OCI-LY7 (cell line): ENCODE measurements at regions not wholly inside any gene's neighbourhood (a gene's known extent, or its start where the extent isn't known, plus 50 kb on each side); places are given as distances from the start of the nearest gene placed in this dataset.

Experiments
- BruUV-seq: library from RNA; stranded (reverse); fragments of 400-500 nt; replicated peaks from 2 replicates; lab custom pipeline; 2021; lab: Mats Ljungman, UMichigan
- CTCF ChIA-PET: fragments of 300-600 bp; sonication (Branson Sonifier 250); formaldehyde crosslinking; loops from one replicate; lab custom pipeline; 2022; ENCODE audit warnings: antibody characterized with exemption; ENCODE audit not compliant: unreplicated experiment; lab: Charles Lee
- POLR2A ChIA-PET: fragments of 300-600 bp; sonication (Branson Sonifier 250); formaldehyde crosslinking; loops from one replicate; lab custom pipeline; 2022; ENCODE audit warnings: antibody characterized with exemption; lab: Charles Lee
- DNase-seq: peaks from one replicate; pipeline ENCODE4 v3.0.0-alpha.2; 2015; ENCODE audit warnings: low spot score
- H2AFZ ChIP-seq: fragments of 200-600 bp; sonication (generic), shearing (Covaris generic); 2 replicates; pipeline ENCODE4 v1.6.1; 2014; ENCODE audit warnings: mild to moderate bottlenecking, antibody characterized with exemption, low read length, moderate library complexity
- H3K27ac ChIP-seq: fragments of 200-600 bp; sonication (generic); 2 replicates; pipeline ENCODE4 v1.5.1; 2014; ENCODE audit warnings: mixed run types, low read depth, mild to moderate bottlenecking, moderate library complexity, low read length, inconsistent platforms; ENCODE audit not compliant: poor library complexity, severe bottlenecking
- H3K36me3 ChIP-seq: fragments of 200-600 bp; sonication (generic); 2 replicates; pipeline ENCODE4 v1.6.1; 2014; ENCODE audit warnings: mild to moderate bottlenecking, antibody characterized with exemption, low read length, moderate library complexity, mixed read lengths; ENCODE audit not compliant: insufficient read depth
- H3K4me1 ChIP-seq: fragments of 200-600 bp; sonication (generic); 2 replicates; pipeline ENCODE4 v1.5.1; 2014; ENCODE audit warnings: mild to moderate bottlenecking, low read length; ENCODE audit not compliant: insufficient read depth, poor library complexity, severe bottlenecking
- H3K4me2 ChIP-seq: fragments of 200-600 bp; sonication (generic); 2 replicates; pipeline ENCODE4 v1.6.1; 2014; ENCODE audit warnings: mild to moderate bottlenecking, low read length
- H3K4me3 ChIP-seq: fragments of 200-600 bp; sonication (generic); 2 replicates; pipeline ENCODE4 v1.5.1; 2014; ENCODE audit warnings: mild to moderate bottlenecking, low read depth, low read length; ENCODE audit not compliant: poor library complexity, severe bottlenecking
- H3K79me2 ChIP-seq: fragments of 200-600 bp; sonication (generic); 2 replicates; pipeline ENCODE4 v1.6.1; 2016; ENCODE audit warnings: low read depth, mild to moderate bottlenecking, low read length, moderate library complexity, mixed read lengths; ENCODE audit not compliant: insufficient read depth
- H3K9me2 ChIP-seq: fragments of 200-600 bp; sonication (generic); 2 replicates; pipeline ENCODE4 v1.6.1; 2016; ENCODE audit warnings: mild to moderate bottlenecking, low read length, mixed read lengths; ENCODE audit not compliant: insufficient read depth
- H3K9me3 ChIP-seq: fragments of 200-600 bp; sonication (generic); 2 replicates; pipeline ENCODE4 v1.6.1; 2014; ENCODE audit warnings: mild to moderate bottlenecking, mixed run types, low read length, mixed read lengths
- H4K20me1 ChIP-seq: fragments of 200-600 bp; sonication (generic); 2 replicates; pipeline ENCODE4 v1.6.1; 2014; ENCODE audit warnings: mild to moderate bottlenecking, antibody characterized with exemption, low read length, moderate library complexity, mixed read lengths; ENCODE audit not compliant: insufficient read depth
- EZH2phosphoT487 ChIP-seq: fragments of 200-600 bp; sonication (generic); IDR thresholded peaks from 2 replicates; pipeline ENCODE4 v1.6.1; 2018; ENCODE audit warnings: low read depth, borderline replicate concordance, mild to moderate bottlenecking, mixed run types, antibody characterized with exemption, low read length, moderate library complexity, mixed read lengths
- intact Hi-C: fragments of 100-400 bp; cut with micrococcal nuclease; formaldehyde crosslinking; loops from one replicate; pipeline ENCODE4 v1.10.0; 2022; ENCODE audit not compliant: unreplicated experiment
- TF ChIP-seq, protein P1 (sequence below): fragments of 200-600 bp; sonication (generic); conservative IDR thresholded peaks from 2 replicates; pipeline ENCODE4 v1.5.1; 2014; ENCODE audit warnings: mild to moderate bottlenecking, antibody characterized with exemption, low read length, moderate library complexity, mixed read lengths

GRCh38 chr5:32848120-32848519 is 137.0 kb downstream of the NPR3 start:
- Histone ChIP-seq H3K4me3 (no peak overlapping the region), H3K4me2 (no peak overlapping the region), H3K9me3 (no peaks in the 10 kb centered on the region), H3K36me3 (no peaks in the 10 kb centered on the region), H3K79me2 (no peaks in the 10 kb centered on the region), H3K9me2 (no peaks in the 10 kb centered on the region), H3K27ac (no peak overlapping the region), H4K20me1 (no peaks in the 10 kb centered on the region), H3K4me1 (no peaks in the 10 kb centered on the region), H2AFZ (no peak overlapping the region)
- POLR2A ChIA-PET = no interaction called here
- no peak for DNase-seq
- intact Hi-C loops = no loop called here
- CTCF ChIA-PET = no interaction called here
- BruUV-seq = no TSS peak
- no peak for TF ChIP-seq EZH2phosphoT487
- TF ChIP-seq, protein P1, sequence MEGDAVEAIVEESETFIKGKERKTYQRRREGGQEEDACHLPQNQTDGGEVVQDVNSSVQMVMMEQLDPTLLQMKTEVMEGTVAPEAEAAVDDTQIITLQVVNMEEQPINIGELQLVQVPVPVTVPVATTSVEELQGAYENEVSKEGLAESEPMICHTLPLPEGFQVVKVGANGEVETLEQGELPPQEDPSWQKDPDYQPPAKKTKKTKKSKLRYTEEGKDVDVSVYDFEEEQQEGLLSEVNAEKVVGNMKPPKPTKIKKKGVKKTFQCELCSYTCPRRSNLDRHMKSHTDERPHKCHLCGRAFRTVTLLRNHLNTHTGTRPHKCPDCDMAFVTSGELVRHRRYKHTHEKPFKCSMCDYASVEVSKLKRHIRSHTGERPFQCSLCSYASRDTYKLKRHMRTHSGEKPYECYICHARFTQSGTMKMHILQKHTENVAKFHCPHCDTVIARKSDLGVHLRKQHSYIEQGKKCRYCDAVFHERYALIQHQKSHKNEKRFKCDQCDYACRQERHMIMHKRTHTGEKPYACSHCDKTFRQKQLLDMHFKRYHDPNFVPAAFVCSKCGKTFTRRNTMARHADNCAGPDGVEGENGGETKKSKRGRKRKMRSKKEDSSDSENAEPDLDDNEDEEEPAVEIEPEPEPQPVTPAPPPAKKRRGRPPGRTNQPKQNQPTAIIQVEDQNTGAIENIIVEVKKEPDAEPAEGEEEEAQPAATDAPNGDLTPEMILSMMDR = no peak

DNA sequence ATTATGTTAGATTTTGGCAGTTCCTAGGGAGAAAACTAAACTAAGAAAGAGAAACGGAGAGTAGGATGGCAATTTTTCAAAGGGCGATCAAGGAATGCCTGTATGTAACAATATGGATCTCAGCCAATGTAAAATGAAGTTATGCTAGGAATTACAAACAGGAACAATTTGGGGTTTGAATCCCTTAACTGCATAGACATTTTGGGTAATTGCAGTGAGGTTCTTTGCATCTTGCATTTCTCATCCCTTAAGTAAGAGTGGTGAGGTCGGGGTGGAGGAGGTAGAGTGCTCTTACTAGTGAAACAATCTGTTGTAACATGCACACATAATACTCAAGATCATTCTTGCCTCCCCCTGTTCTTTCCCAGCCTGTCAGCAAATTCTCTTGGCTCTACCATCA is 137.6 kb downstream of the NPR3 start:
- ChIA-PET CTCF (no interaction called here), POLR2A (no interaction called here)
- Histone ChIP-seq H3K9me2 (no peaks in the 10 kb centered on the region), H3K36me3 (no peaks in the 10 kb centered on the region), H4K20me1 (no peaks in the 10 kb centered on the region), H3K9me3 (no peaks in the 10 kb centered on the region), H3K79me2 (no peaks in the 10 kb centered on the region), H3K27ac (no peak overlapping the region), H3K4me3 (no peak overlapping the region), H2AFZ (no peak overlapping the region), H3K4me2 (no peak overlapping the region), H3K4me1 (no peaks in the 10 kb centered on the region)
- TF ChIP-seq, protein P1 = no peak
- TF ChIP-seq EZH2phosphoT487 = no peak
- intact Hi-C loops = no loop called here
- DNase-seq = no peak
- no TSS peak for BruUV-seq

DNA sequence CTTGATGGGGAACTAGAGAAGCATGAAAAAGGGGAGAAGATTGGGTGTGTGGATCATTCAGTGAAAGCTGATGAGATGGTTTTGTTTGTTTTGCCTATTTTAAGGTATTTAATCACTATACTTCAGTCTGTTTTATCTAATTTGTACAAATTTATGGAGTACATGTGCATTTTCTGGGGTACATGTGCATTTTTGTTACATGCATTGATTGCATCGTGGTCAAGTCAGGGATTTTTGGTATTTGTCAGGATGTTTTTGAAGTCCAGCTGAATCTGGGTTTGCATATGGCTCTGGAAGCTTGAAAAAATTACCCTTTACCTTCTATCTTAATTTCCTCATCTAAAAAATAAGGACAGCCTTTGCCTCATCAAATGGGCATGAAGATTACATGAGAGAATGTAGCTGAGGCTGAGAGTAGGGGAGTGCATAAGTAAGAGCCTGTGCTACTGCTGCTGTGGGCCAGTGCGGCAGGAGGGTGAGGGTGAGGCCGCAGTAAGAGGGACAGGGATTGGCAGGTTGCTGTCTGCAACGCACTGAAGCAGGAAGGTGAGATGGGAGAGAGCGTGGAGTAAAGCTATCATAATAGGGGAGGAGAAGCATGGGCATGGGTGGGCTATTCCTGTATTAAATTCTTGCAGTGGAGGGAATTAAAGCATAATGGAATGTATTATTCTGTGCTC is 139.8 kb downstream of the NPR3 start:
- no peak for DNase-seq
- Histone ChIP-seq H3K79me2 (no peaks in the 10 kb centered on the region), H2AFZ (no peak overlapping the region), H3K9me3 (no peaks in the 10 kb centered on the region), H3K4me2 (no peak overlapping the region), H3K4me1 (no peaks in the 10 kb centered on the region), H3K27ac (no peak overlapping the region), H4K20me1 (no peaks in the 10 kb centered on the region), H3K9me2 (no peaks in the 10 kb centered on the region), H3K4me3 (no peak overlapping the region), H3K36me3 (no peaks in the 10 kb centered on the region)
- TF ChIP-seq, protein P1 = no peak
- no peak for TF ChIP-seq EZH2phosphoT487
- BruUV-seq = no TSS peak
- ChIA-PET POLR2A (interaction anchor here (1.1 kb wide), 1 partner anchor 14 kb away, joined by 4 read pairs; no protein-coding TSS in a partner anchor), CTCF (no interaction called here)
- intact Hi-C loops = no loop called here
